ENCODE measurements at regions not wholly inside any gene's neighbourhood (a gene's known extent, or its start where the extent isn't known, plus 50 kb on each side); places are given as distances from the start of the nearest gene placed in this dataset.

DNA sequence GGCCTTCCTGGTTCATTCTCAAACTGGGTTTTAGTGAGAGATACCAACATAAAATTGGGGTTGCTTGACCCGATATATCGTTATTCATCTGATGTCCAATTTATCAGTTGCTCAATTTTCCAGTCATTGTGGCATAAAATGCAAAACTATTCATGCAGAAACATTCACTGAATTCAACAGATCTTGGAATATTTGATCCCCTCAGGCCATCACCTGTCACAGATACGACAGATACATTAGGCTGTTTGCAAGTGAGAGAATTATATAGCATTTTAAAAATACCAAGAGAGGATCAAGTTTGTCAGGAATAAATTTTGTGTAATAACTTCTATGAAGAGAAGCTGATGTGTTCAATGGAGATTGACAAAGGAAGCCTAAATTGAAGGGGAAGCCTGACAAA is 67.1 kb downstream of the MAP10 start:
- no peak for DNase-seq (ENCODE audit: low read depth)
- TF ChIP-seq, protein P1, sequence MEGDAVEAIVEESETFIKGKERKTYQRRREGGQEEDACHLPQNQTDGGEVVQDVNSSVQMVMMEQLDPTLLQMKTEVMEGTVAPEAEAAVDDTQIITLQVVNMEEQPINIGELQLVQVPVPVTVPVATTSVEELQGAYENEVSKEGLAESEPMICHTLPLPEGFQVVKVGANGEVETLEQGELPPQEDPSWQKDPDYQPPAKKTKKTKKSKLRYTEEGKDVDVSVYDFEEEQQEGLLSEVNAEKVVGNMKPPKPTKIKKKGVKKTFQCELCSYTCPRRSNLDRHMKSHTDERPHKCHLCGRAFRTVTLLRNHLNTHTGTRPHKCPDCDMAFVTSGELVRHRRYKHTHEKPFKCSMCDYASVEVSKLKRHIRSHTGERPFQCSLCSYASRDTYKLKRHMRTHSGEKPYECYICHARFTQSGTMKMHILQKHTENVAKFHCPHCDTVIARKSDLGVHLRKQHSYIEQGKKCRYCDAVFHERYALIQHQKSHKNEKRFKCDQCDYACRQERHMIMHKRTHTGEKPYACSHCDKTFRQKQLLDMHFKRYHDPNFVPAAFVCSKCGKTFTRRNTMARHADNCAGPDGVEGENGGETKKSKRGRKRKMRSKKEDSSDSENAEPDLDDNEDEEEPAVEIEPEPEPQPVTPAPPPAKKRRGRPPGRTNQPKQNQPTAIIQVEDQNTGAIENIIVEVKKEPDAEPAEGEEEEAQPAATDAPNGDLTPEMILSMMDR (conservative IDR thresholded peaks at IDR 0.05; ENCODE audit: control insufficient read depth, insufficient read depth, low read depth, low read length): no peak
- no peak overlapping the region for H3K4me3 ChIP-seq (ENCODE audit: control insufficient read depth, low read depth, low read length)

DNA sequence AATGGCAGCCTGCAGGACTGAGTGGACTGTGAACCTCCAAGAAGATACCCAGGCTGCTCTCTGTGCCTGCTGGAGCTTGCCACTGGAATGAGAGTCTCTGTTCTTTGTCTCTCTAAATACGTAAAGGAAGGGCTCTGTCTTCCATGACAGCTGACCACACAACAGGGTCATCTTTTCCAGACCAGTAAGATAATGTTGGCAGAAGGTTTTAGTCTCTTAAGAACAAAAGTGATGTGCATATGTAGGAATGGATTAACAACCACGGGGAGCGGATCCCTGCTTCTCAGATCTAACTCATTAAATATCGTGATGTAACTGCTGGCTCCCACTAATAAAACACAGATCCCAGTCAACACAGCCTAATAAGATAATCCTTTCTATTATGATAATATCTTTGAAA is 67.5 kb downstream of the MAP10 start:
- H3K4me3 ChIP-seq (ENCODE audit: control insufficient read depth, low read depth, low read length): no peak overlapping the region
- DNase-seq (ENCODE audit: low read depth): no peak
- TF ChIP-seq, protein P1 (conservative IDR thresholded peaks at IDR 0.05; ENCODE audit: control insufficient read depth, insufficient read depth, low read depth, low read length): no peak

- TF ChIP-seq, protein P1 (conservative IDR thresholded peaks at IDR 0.05; ENCODE audit: control insufficient read depth, insufficient read depth, low read depth, low read length): no peak
- no peak overlapping the region for H3K4me3 ChIP-seq (ENCODE audit: control insufficient read depth, low read depth, low read length)
- DNase-seq (ENCODE audit: low read depth): no peak
These were observed 68.2 kb downstream of the MAP10 start for GRCh38 chr1:232873412-232873811.

DNA sequence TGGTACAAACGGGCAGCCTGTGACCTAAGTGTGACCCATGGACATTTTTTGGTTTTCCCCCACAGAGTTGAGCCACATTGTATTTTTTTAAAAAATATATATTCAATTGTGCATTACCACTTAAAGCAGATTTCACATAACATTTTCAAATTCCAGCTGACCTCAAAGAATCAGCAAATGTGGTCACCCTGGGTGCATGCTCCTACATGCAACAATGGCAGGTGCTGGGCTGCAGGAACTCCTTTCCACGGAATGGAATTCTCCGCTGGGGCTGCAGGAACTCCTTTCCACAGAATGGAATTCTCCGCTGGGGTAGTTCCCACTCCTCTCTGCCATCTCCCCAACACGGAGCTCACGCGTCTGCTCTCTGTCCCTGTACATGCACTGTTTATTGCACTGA is 68.7 kb downstream of the MAP10 start:
- H3K4me3 ChIP-seq (ENCODE audit: control insufficient read depth, low read depth, low read length): no peak overlapping the region
- TF ChIP-seq, protein P1 (conservative IDR thresholded peaks at IDR 0.05; ENCODE audit: control insufficient read depth, insufficient read depth, low read depth, low read length): no peak
- DNase-seq (ENCODE audit: low read depth): no peak

DNA sequence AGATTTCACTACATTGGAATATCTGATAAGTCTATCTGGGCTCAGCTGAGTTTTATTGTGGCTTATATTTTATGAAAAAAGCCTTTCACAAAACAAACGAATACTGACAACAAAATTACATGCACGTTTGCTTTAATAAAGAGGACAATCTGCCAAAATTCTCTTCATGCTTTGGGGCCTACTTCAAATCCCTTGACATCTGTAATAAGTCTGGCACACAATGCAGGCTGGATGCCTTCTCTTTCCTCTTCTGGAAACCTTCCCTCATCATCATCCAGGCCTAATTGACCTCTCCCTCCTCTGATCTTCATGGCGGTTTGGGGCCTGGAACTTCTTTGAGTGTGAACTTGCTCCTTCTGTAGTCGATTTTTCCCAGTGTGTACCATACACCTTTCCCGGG is 70.3 kb downstream of the MAP10 start:
- peak; percentile 15 for DNase-seq (ENCODE audit: low read depth)
- H3K4me3 ChIP-seq (ENCODE audit: control insufficient read depth, low read depth, low read length): no peak overlapping the region
- TF ChIP-seq, protein P1 (conservative IDR thresholded peaks at IDR 0.05; ENCODE audit: control insufficient read depth, insufficient read depth, low read depth, low read length): no peak

GRCh38 chr1:232876506-232877364 is 71.5 kb downstream of the MAP10 start:
- TF ChIP-seq, protein P1 (conservative IDR thresholded peaks at IDR 0.05; ENCODE audit: control insufficient read depth, insufficient read depth, low read depth, low read length): no peak
- DNase-seq (ENCODE audit: low read depth): no peak
- H3K4me3 ChIP-seq (ENCODE audit: control insufficient read depth, low read depth, low read length): no peak overlapping the region
